H1 (cell line): ENCODE measurements at regions not wholly inside any gene's neighbourhood (a gene's known extent, or its start where the extent isn't known, plus 50 kb on each side); places are given as distances from the start of the nearest gene placed in this dataset.

Experiments
- CTCF ChIA-PET: fragments of 300-600 bp; sonication (Branson Sonifier 250); formaldehyde crosslinking; loops from one replicate; lab custom pipeline; 2021; ENCODE audit not compliant: partially characterized antibody; lab: Charles Lee
- POLR2A ChIA-PET: fragments of 300-600 bp; sonication (Branson Sonifier 250); formaldehyde crosslinking; loops from one replicate; lab custom pipeline; 2021; ENCODE audit warnings: inconsistent platforms; ENCODE audit not compliant: partially characterized antibody; lab: Charles Lee
- DNase-seq, 2 experiments: peaks; one replicate each; pipeline versions ENCODE4 v3.0.0 to v3.0.0-alpha.2; 2010 to 2022; ENCODE audit warnings: low spot score in 2 of 2, low read depth in 1 of 2, mixed read lengths in 1 of 2
- FAIRE-seq: peaks from 2 replicates; lab custom pipeline; 2011; peaks lifted over from hg19 to GRCh38; lab: Jason Lieb, UNC
- H2AFZ ChIP-seq: 2 replicates; pipeline ENCODE4 v1.8.1; 2012; ENCODE audit warnings: low read length, inconsistent platforms
- H2AK5ac ChIP-seq: 2 replicates; pipeline ENCODE4 v1.6.1; 2013; ENCODE audit warnings: low read depth, low read length
- H2BK120ac ChIP-seq: replicated peaks from 2 replicates; pipeline ENCODE3; 2013; ENCODE audit warnings: low read depth, low read length, inconsistent platforms
- H2BK12ac ChIP-seq: 2 replicates; pipeline ENCODE4 v1.6.1; 2013; ENCODE audit warnings: low read depth, low read length
- H2BK15ac ChIP-seq: 2 replicates; pipeline ENCODE4 v1.6.1; 2013; ENCODE audit warnings: low read length
- H2BK20ac ChIP-seq: 2 replicates; pipeline ENCODE4 v1.6.1; 2013; ENCODE audit warnings: low read length
- H2BK5ac ChIP-seq: 2 replicates; pipeline ENCODE4 v1.6.1; 2013; ENCODE audit warnings: low read depth, low read length
- H3K14ac ChIP-seq: 2 replicates; pipeline ENCODE4 v1.6.1; 2013; ENCODE audit warnings: inconsistent platforms; ENCODE audit not compliant: insufficient read length
- H3K18ac ChIP-seq: 2 replicates; pipeline ENCODE4 v1.6.1; 2013; ENCODE audit warnings: low read length; ENCODE audit errors: extremely low read depth
- H3K23ac ChIP-seq: 2 replicates; pipeline ENCODE4 v1.6.1; 2013; ENCODE audit warnings: inconsistent platforms; ENCODE audit not compliant: insufficient read length
- H3K23me2 ChIP-seq: 2 replicates; pipeline ENCODE4 v1.6.1; 2013; ENCODE audit warnings: low read depth, low read length
- H3K27ac ChIP-seq: 2 replicates; pipeline ENCODE4 v1.6.1; 2011; ENCODE audit warnings: low read depth, low read length, inconsistent platforms
- H3K27me3 ChIP-seq, 4 experiments: replicated peaks in 1 of 4; 1 replicate in 1 of 4; 2 replicates in 3 of 4; pipeline versions ENCODE4 v1.6.1 to v1.8.1; 2011 to 2013; ENCODE audit warnings: low read length in 3 of 4, mild to moderate bottlenecking in 3 of 4, inconsistent platforms in 2 of 4, mixed read lengths in 2 of 4, moderate library complexity in 1 of 4; ENCODE audit not compliant: control insufficient read depth in 3 of 4, insufficient read depth in 3 of 4; ENCODE audit errors: extremely low read depth in 1 of 4
- H3K36me3 ChIP-seq, 4 experiments: 2 replicates each; pipeline versions ENCODE4 v1.6.1 to v1.8.1; 2011 to 2013; ENCODE audit warnings: mild to moderate bottlenecking in 4 of 4, low read length in 3 of 4, moderate library complexity in 2 of 4, control low read depth in 1 of 4, inconsistent platforms in 1 of 4; ENCODE audit not compliant: insufficient read depth in 4 of 4, control insufficient read depth in 2 of 4
- H3K4ac ChIP-seq: replicated peaks from 2 replicates; pipeline ENCODE3; 2013; ENCODE audit warnings: low read length, low read depth, mixed read lengths, inconsistent platforms; ENCODE audit not compliant: insufficient read length
- H3K4me1 ChIP-seq, 4 experiments: replicated peaks in 1 of 4; 1 replicate in 1 of 4; 2 replicates in 3 of 4; pipeline versions ENCODE4 v1.6.1 to v1.8.1; 2011 to 2013; ENCODE audit warnings: low read length in 3 of 4, inconsistent platforms in 2 of 4, mixed read lengths in 1 of 4; ENCODE audit not compliant: insufficient read depth in 4 of 4, control insufficient read depth in 3 of 4
- H3K4me2 ChIP-seq, 2 experiments: 2 replicates each; pipeline versions ENCODE4 v1.6.1 to v1.8.1; 2011 to 2013; ENCODE audit warnings: low read depth in 2 of 2, low read length in 2 of 2, control low read depth in 1 of 2, inconsistent platforms in 1 of 2, mild to moderate bottlenecking in 1 of 2; ENCODE audit not compliant: insufficient read depth in 1 of 2
- H3K4me3 ChIP-seq, 4 experiments: fragments of 200-600, 300-600 bp in 1 of 4; sonication (generic), shearing (Covaris generic), sonication (Bioruptor Twin) in 1 of 4; 2 replicates each; pipeline versions ENCODE4 v1.5.1 to v1.8.1; 2011 to 2016; ENCODE audit warnings: low read length in 4 of 4, low read depth in 3 of 4, control low read depth in 2 of 4, inconsistent platforms in 2 of 4, mild to moderate bottlenecking in 2 of 4, mixed read lengths in 1 of 4, moderate library complexity in 1 of 4; ENCODE audit not compliant: insufficient read depth in 2 of 4; ENCODE audit errors: extremely low read depth in 1 of 4
- H3K56ac ChIP-seq: replicated peaks from 2 replicates; pipeline ENCODE3; 2013; ENCODE audit warnings: low read depth, mild to moderate bottlenecking, mixed read lengths, low read length, inconsistent platforms; ENCODE audit not compliant: insufficient read length
- H3K79me1 ChIP-seq: 2 replicates; pipeline ENCODE4 v1.6.1; 2013; ENCODE audit warnings: low read depth, low read length, control low read depth
- H3K79me2 ChIP-seq, 2 experiments: 2 replicates each; pipeline versions ENCODE4 v1.6.1 to v1.8.1; 2012 to 2013; ENCODE audit warnings: low read length in 2 of 2, mild to moderate bottlenecking in 2 of 2, inconsistent platforms in 1 of 2; ENCODE audit not compliant: insufficient read depth in 2 of 2, control insufficient read depth in 1 of 2
- H3K9ac ChIP-seq, 4 experiments: replicated peaks in 1 of 4; 1 replicate in 1 of 4; 2 replicates in 3 of 4; pipeline versions ENCODE4 v1.6.1 to v1.8.1; 2011 to 2013; ENCODE audit warnings: low read depth in 3 of 4, low read length in 3 of 4, control low read depth in 2 of 4, mild to moderate bottlenecking in 2 of 4, moderate library complexity in 2 of 4, inconsistent platforms in 1 of 4; ENCODE audit errors: extremely low read depth in 1 of 4
- H3K9me3 ChIP-seq, 2 experiments: 2 replicates each; pipeline versions ENCODE4 v1.6.1 to v1.8.1; 2012 to 2013; ENCODE audit warnings: mild to moderate bottlenecking in 2 of 2, moderate library complexity in 2 of 2, control low read depth in 1 of 2, inconsistent platforms in 1 of 2, low read depth in 1 of 2, low read length in 1 of 2, mixed read lengths in 1 of 2; ENCODE audit not compliant: insufficient read depth in 2 of 2
- H4K20me1 ChIP-seq, 2 experiments: replicated peaks in 1 of 2; 2 replicates each; pipeline versions ENCODE3 to v1.8.1; 2011 to 2013; ENCODE audit warnings: inconsistent platforms in 2 of 2, low read length in 2 of 2, mild to moderate bottlenecking in 1 of 2; ENCODE audit not compliant: insufficient read depth in 2 of 2, control insufficient read depth in 1 of 2
- H4K5ac ChIP-seq: 2 replicates; pipeline ENCODE4 v1.6.1; 2013; ENCODE audit warnings: low read length, low read depth, mixed read lengths, inconsistent platforms; ENCODE audit not compliant: insufficient read length
- H4K8ac ChIP-seq: 2 replicates; pipeline ENCODE4 v1.8.0; 2013; ENCODE audit warnings: mild to moderate bottlenecking, moderate library complexity, low read length, inconsistent platforms; ENCODE audit not compliant: insufficient read depth; ENCODE audit errors: extremely low read depth
- H4K91ac ChIP-seq: replicated peaks from 2 replicates; pipeline ENCODE3; 2013; ENCODE audit warnings: low read length, mixed read lengths, inconsistent platforms; ENCODE audit not compliant: insufficient read length
- CHD1 ChIP-seq: IDR thresholded peaks from 2 replicates; pipeline ENCODE4 v1.6.1; 2012; ENCODE audit warnings: low read depth, low read length, improper control_type of control experiment
- CTBP2 ChIP-seq: IDR thresholded peaks from 2 replicates; pipeline ENCODE4 v1.7.0; 2011; ENCODE audit warnings: borderline replicate concordance, mild to moderate bottlenecking, moderate library complexity, mixed read lengths, low read length; ENCODE audit not compliant: insufficient read depth, insufficient read length
- FOSL1 ChIP-seq: IDR thresholded peaks from 2 replicates; pipeline ENCODE4 v1.6.1; 2011; ENCODE audit warnings: mild to moderate bottlenecking, low read depth, low read length, moderate library complexity; ENCODE audit not compliant: insufficient read depth
- GABPA ChIP-seq: IDR thresholded peaks from 2 replicates; pipeline ENCODE4 v1.6.1; 2011; ENCODE audit warnings: mild to moderate bottlenecking, low read length, moderate library complexity, borderline replicate concordance; ENCODE audit not compliant: insufficient read depth
- JUN ChIP-seq: IDR thresholded peaks from 2 replicates; pipeline ENCODE4 v1.6.1; 2011; ENCODE audit warnings: low read depth, mild to moderate bottlenecking, improper control_type of control experiment, low read length
- KDM4A ChIP-seq: IDR thresholded peaks from one replicate; pipeline ENCODE4 v1.7.1; 2012; ENCODE audit warnings: low read depth, mild to moderate bottlenecking, moderate library complexity, low read length, inconsistent platforms; ENCODE audit not compliant: severe bottlenecking
- SP4 ChIP-seq: IDR thresholded peaks from 2 replicates; pipeline ENCODE4 v1.6.1; 2012; ENCODE audit warnings: low read length, inconsistent platforms
- WGBS, 2 experiments: shearing (Covaris generic) in 1 of 2; methylation state at CpG; one replicate each; pipeline versions ENCODE4 v1.1.6 to v1.1.7; 2013 to 2015; ENCODE audit warnings: low lambda C conversion rate in 2 of 2, mixed read lengths in 2 of 2, inconsistent platforms in 1 of 2, low coverage in 1 of 2, missing lambda C conversion rate in 1 of 2; ENCODE audit not compliant: insufficient replicate concordance in 2 of 2, insufficient coverage in 1 of 2, insufficient read length in 1 of 2; ENCODE audit errors: extremely low coverage in 1 of 2, missing lambda C conversion rate in 1 of 2; 5-methylcytosine and 5-hydroxymethylcytosine counted together

- no peak overlapping the region for H2BK20ac ChIP-seq
- H3K23me2 ChIP-seq = no peaks in the 10 kb centered on the region
- CTCF ChIA-PET = interaction anchor here (1.3 to 3.7 kb wide), 5 partner anchors 13 to 122 kb away, joined by 3 to 13 read pairs (median 11); no protein-coding TSS in a partner anchor
- H4K91ac ChIP-seq = no peak overlapping the region
- no peak overlapping the region for H2AFZ ChIP-seq
- H2BK120ac ChIP-seq = no peak overlapping the region
- no peak overlapping the region for H3K4me2 ChIP-seq
- H3K9ac ChIP-seq = no peak overlapping the region
- no peak overlapping the region for H3K56ac ChIP-seq
- DNase-seq (no peak), FAIRE-seq (no peak)
- H4K20me1 ChIP-seq = no peaks in the 10 kb centered on the region
- no peak overlapping the region for H3K23ac ChIP-seq
- peaks cover 0 to 4% (median under 1%) of the 10 kb centered on the region in 4 experiments; a peak in 1 of 7 replicates for H3K4me1 ChIP-seq
- 83% methylated on average over 4 of the region's 4 CpGs; no CpG with 5 or more reads in 1 of the 2 experiments for WGBS, 2 experiments
- H2BK5ac ChIP-seq = no peak overlapping the region
- POLR2A ChIA-PET = no interaction called here
- no peak overlapping the region for H4K8ac ChIP-seq
- no peaks in the 10 kb centered on the region for H3K79me2 ChIP-seq
- no peak overlapping the region for H3K14ac ChIP-seq
- no peak overlapping the region for H3K27ac ChIP-seq
- no peak overlapping the region for H3K18ac ChIP-seq
- H3K79me1 ChIP-seq = no peaks in the 10 kb centered on the region
- H3K36me3 ChIP-seq = no peaks in the 10 kb centered on the region
- TF ChIP-seq GABPA (no peak), CTBP2 (no peak), JUN (no peak), SP4 (no peak), KDM4A (no peak), FOSL1 (no peak), CHD1 (no peak)
- no peaks in the 10 kb centered on the region for H3K9me3 ChIP-seq
- H2BK12ac ChIP-seq = no peak overlapping the region
- H4K5ac ChIP-seq = no peak overlapping the region
- no peaks in the 10 kb centered on the region for H3K27me3 ChIP-seq
- no peak overlapping the region for H3K4ac ChIP-seq
- H3K4me3 ChIP-seq = no peak overlapping the region
- no peak overlapping the region for H2AK5ac ChIP-seq
- H2BK15ac ChIP-seq = no peak overlapping the region
Measured at GRCh38 chr1:48114596-48115382, 107.7 kb upstream of the SLC5A9 start.
